ENCODE measurements at regions not wholly inside any gene's neighbourhood (a gene's known extent, or its start where the extent isn't known, plus 50 kb on each side); places are given as distances from the start of the nearest gene placed in this dataset.

DNA sequence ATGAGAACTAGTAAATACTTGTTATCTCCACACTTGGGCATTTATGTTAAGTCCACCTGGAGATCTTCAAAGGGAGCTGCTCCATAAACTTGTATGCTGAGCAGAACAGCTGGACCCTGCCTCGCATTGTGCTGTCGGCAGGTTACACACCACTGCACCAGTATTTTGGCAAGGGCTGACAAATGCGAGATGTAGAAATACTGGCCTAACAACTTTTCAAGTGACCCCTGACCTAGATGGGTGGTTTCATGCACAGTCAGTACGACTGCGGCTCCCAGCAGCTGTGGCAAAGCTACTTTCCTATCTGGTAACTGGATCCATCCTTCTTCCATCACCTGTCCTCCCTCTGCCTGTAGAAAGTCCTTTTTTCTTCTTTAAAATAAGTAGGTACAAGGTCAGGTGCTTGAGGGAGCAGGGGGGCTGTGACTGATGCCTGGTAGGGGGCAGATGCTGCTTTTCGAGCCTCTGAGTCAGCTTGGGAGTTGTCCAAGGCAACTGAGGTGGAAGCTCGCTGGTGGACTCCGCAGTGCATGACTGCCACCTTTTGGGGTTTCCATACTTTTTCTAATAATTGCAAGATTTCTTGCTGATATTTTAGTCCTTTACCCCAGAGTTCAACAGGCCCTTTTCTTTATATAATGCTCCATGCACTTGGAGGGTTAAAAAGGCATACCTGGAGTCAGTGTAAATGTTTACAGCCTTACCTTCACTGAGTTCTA, 86.8 kb downstream of the SLC25A15 start:
- TF ChIP-seq, protein P1, sequence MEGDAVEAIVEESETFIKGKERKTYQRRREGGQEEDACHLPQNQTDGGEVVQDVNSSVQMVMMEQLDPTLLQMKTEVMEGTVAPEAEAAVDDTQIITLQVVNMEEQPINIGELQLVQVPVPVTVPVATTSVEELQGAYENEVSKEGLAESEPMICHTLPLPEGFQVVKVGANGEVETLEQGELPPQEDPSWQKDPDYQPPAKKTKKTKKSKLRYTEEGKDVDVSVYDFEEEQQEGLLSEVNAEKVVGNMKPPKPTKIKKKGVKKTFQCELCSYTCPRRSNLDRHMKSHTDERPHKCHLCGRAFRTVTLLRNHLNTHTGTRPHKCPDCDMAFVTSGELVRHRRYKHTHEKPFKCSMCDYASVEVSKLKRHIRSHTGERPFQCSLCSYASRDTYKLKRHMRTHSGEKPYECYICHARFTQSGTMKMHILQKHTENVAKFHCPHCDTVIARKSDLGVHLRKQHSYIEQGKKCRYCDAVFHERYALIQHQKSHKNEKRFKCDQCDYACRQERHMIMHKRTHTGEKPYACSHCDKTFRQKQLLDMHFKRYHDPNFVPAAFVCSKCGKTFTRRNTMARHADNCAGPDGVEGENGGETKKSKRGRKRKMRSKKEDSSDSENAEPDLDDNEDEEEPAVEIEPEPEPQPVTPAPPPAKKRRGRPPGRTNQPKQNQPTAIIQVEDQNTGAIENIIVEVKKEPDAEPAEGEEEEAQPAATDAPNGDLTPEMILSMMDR (IDR thresholded peaks at IDR 0.05), result no peak
- no peak for TF ChIP-seq EP300 (IDR thresholded peaks at IDR 0.05)
- TF ChIP-seq POLR2A (IDR thresholded peaks at IDR 0.05), result no peak
- Histone ChIP-seq H3K9me3 (peaks cover 0 to 53% of the 10 kb centered on the region in 2 donors), H3K4me1 (ENCODE audit: insufficient read depth) (no peaks in the 10 kb centered on the region), H3K27me3 (no peaks in the 10 kb centered on the region), H3K36me3 (no peaks in the 10 kb centered on the region), H3K27ac (no peak overlapping the region), H3K4me3 (no peak overlapping the region)
- intact Hi-C loops (cut with DNase I), result no loop called here
- WGBS, 3 donors, result 96 to 98% (median 98%) methylated on average over 8 of the region's 8 CpGs
- no peak for DNase-seq

DNA sequence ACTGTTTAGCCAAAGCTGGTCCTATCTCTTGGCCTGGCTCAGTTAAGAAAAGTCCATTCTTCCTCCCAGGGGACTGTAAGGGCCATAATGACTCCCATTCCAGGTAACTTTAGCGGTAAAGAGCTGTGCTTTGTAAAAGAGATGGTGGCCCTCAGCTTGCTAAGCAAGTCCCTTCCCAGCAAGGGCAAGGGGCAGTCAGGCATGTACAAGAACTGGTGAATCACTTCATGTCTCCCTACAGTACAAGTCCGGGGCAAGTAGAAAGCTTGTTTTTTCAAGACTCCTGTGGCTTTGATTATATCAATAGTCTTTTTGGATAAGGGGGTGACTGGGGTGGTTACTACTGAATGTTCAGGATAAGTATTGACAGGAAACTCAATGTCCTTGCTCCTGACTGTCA, 88.9 kb downstream of the SLC25A15 start:
- intact Hi-C loops (cut with DNase I), result no loop called here
- WGBS, 3 donors, result 95 to 96% (median 96%) methylated on average over 2 of the region's 2 CpGs

DNA sequence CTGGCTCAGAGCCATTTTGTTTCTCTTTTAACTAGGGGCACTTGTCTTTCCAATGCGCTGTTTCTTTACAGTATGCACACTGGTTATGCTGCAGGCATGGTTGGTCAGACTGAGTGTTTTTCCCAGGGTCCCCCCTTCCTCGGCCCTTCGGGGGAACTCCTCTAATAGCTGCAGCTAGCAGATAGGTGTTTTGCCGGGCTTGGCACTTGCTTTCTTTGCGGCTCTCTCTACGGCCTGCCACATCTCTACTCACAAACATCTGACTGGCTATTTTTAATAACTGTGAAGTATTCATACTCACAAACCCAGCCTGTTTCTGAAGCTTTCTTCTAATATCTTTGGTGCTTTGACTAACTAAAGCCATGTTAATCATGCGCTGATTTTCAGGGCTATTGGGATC, 89.4 kb downstream of the SLC25A15 start:
- H3K36me3 ChIP-seq, result no peaks in the 10 kb centered on the region
- H3K4me3 ChIP-seq, result no peak overlapping the region
- H3K9me3 ChIP-seq, result peaks cover 0 to 43% of the 10 kb centered on the region in 2 donors
- WGBS, 3 donors, result 91 to 97% (median 97%) methylated on average over 7 of the region's 7 CpGs
- H3K4me1 ChIP-seq (ENCODE audit: insufficient read depth), result no peaks in the 10 kb centered on the region
- DNase-seq, result no peak
- intact Hi-C loops (cut with DNase I), result no loop called here
- TF ChIP-seq, protein P1 (IDR thresholded peaks at IDR 0.05), result no peak
- no peak for TF ChIP-seq EP300 (IDR thresholded peaks at IDR 0.05)
- no peak for TF ChIP-seq POLR2A (IDR thresholded peaks at IDR 0.05)
- H3K27me3 ChIP-seq, result no peaks in the 10 kb centered on the region
- H3K27ac ChIP-seq, result no peak overlapping the region

More for the DNA sequence above, 88.9 kb downstream of the SLC25A15 start:
- no peak overlapping the region for H3K27ac ChIP-seq
- TF ChIP-seq, protein P1 (IDR thresholded peaks at IDR 0.05), result no peak
- no peak for TF ChIP-seq EP300 (IDR thresholded peaks at IDR 0.05)
- no peak for TF ChIP-seq POLR2A (IDR thresholded peaks at IDR 0.05)
- no peak for DNase-seq
- H3K4me3 ChIP-seq, result no peak overlapping the region
- H3K4me1 ChIP-seq (ENCODE audit: insufficient read depth), result no peaks in the 10 kb centered on the region
- no peaks in the 10 kb centered on the region for H3K36me3 ChIP-seq
- peaks cover 0 to 48% of the 10 kb centered on the region in 2 donors for H3K9me3 ChIP-seq
- H3K27me3 ChIP-seq, result no peaks in the 10 kb centered on the region
